ENCODE measurements at regions not wholly inside any gene's neighbourhood (a gene's known extent, or its start where the extent isn't known, plus 50 kb on each side); places are given as distances from the start of the nearest gene placed in this dataset.

DNA sequence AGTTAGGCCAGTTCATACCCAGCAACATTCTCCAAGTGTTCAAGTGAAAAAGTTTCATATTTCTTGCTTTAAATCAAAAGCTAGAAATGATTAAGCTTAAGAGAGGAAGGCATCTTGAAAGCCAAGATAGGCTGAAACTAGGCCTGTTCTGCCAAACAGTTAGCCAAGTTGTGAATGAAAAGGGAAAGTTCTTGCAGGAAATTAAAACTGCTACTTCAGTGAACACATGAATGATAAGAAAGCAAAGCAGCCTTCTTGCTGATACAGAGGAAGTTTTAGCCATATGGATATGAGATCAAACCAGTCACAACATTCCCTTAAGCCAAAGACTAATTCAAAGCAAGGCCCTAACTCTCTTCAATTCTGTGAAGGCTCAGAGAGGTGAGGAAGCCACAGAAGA, 274.7 kb downstream of the TUSC7 start:
- H3K36me3 ChIP-seq (ENCODE audit: low read depth): no peaks in the 10 kb centered on the region
- H3K27ac ChIP-seq: no peak overlapping the region
- H3K9me3 ChIP-seq (ENCODE audit: low read depth): no peaks in the 10 kb centered on the region
- no peaks in the 10 kb centered on the region for H3K9me2 ChIP-seq (ENCODE audit: insufficient read depth)
- no peaks in the 10 kb centered on the region for H4K20me1 ChIP-seq (ENCODE audit: insufficient read depth)
- H3K4me3 ChIP-seq: no peak overlapping the region
- no peaks in the 10 kb centered on the region for H3K79me2 ChIP-seq (ENCODE audit: insufficient read depth)
- no peak for DNase-seq
- no peaks in the 10 kb centered on the region for H3K4me1 ChIP-seq (ENCODE audit: insufficient read depth)
- H3K27me3 ChIP-seq (replicated peaks; ENCODE audit: insufficient read depth): no peaks in the 10 kb centered on the region
- no peak overlapping the region for H3K9ac ChIP-seq
- no peak for TF ChIP-seq EZH2 (IDR thresholded peaks at IDR 0.05; ENCODE audit: insufficient read depth, poor library complexity, severe bottlenecking)
- no peak for TF ChIP-seq EZH2phosphoT487 (IDR thresholded peaks at IDR 0.05; ENCODE audit: insufficient read depth, low read depth)
- H3F3A ChIP-seq (ENCODE audit: insufficient read depth): no peaks in the 10 kb centered on the region
- in situ Hi-C loops (cut with MboI): no loop called here
- no peak overlapping the region for H3K4me2 ChIP-seq (ENCODE audit: unreplicated experiment)
- no peak overlapping the region for H2AFZ ChIP-seq

DNA sequence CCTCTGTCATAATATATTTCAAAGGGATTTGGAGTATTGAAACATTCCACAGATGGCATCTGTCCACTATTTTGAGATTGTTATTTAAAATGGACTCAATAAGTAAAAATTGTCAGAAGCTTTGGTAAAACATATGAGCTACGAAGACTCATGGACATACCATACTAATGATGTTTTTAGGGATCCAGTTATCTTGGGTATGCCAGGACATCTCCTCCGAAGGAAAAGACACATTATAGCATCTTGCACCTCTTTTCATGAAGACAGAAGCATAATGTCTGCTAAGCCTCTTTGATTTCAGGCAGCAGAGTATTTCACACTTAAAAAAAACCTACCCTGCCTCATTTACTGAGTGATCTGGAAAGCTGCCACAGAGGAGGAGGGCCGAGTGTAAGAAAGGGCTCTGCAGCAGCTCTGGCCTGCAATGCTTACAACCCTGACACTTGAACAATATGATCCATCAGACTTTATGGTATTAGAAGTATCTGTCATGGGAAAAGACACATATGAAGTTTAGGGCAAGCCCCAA, 284.8 kb downstream of the TUSC7 start:
- H3K9ac ChIP-seq: no peak overlapping the region
- H3K27ac ChIP-seq: no peak overlapping the region
- TF ChIP-seq EZH2 (IDR thresholded peaks at IDR 0.05; ENCODE audit: insufficient read depth, poor library complexity, severe bottlenecking) (no peak), EZH2phosphoT487 (IDR thresholded peaks at IDR 0.05; ENCODE audit: insufficient read depth, low read depth) (no peak)
- no peaks in the 10 kb centered on the region for H3K9me3 ChIP-seq (ENCODE audit: low read depth)
- no peaks in the 10 kb centered on the region for H4K20me1 ChIP-seq (ENCODE audit: insufficient read depth)
- no peak for DNase-seq
- no peaks in the 10 kb centered on the region for H3K36me3 ChIP-seq (ENCODE audit: low read depth)
- H3K4me3 ChIP-seq: no peak overlapping the region
- no peak overlapping the region for H3K4me2 ChIP-seq (ENCODE audit: unreplicated experiment)
- WGBS, 2 experiments (ENCODE audit: low coverage in 1 of 2, low lambda C conversion rate in 2 of 2, missing lambda C conversion rate in 2 of 2): 43 to 54% methylated on average over 3 of the region's 3 CpGs
- no peak overlapping the region for H2AFZ ChIP-seq
- no peaks in the 10 kb centered on the region for H3K79me2 ChIP-seq (ENCODE audit: insufficient read depth)
- in situ Hi-C loops (cut with MboI): no loop called here
- no peaks in the 10 kb centered on the region for H3K27me3 ChIP-seq (replicated peaks; ENCODE audit: insufficient read depth)
- no peaks in the 10 kb centered on the region for H3F3A ChIP-seq (ENCODE audit: insufficient read depth)
- H3K9me2 ChIP-seq (ENCODE audit: insufficient read depth): no peaks in the 10 kb centered on the region
- no peaks in the 10 kb centered on the region for H3K4me1 ChIP-seq (ENCODE audit: insufficient read depth)

DNA sequence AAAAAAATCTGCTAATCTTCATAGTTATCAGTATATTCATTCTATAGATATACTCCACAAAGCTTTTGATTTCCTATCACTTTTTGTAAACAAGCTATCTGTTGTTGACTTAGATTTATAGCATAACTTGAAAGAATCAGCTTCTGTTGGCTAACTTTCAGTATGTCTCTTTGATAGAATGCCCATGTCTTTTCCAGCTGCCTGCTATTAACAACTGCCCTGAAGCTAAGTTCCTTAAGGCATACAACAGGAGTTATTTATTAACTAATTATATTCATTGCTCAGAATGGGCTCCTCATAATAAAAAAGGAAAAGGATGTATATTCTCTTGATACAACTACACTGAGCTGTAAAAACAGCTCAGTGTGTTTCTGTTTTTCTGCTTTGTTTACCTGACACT, 293.9 kb downstream of the TUSC7 start:
- in situ Hi-C loops (cut with MboI): no loop called here
- H3K4me1 ChIP-seq (ENCODE audit: insufficient read depth): no peaks in the 10 kb centered on the region
- no peak overlapping the region for H3K9ac ChIP-seq
- TF ChIP-seq EZH2 (IDR thresholded peaks at IDR 0.05; ENCODE audit: insufficient read depth, poor library complexity, severe bottlenecking): no peak
- no peak for TF ChIP-seq EZH2phosphoT487 (IDR thresholded peaks at IDR 0.05; ENCODE audit: insufficient read depth, low read depth)
- H3K27me3 ChIP-seq (replicated peaks; ENCODE audit: insufficient read depth): no peaks in the 10 kb centered on the region
- no peak overlapping the region for H3K4me3 ChIP-seq
- H3F3A ChIP-seq (ENCODE audit: insufficient read depth): no peaks in the 10 kb centered on the region
- H3K27ac ChIP-seq: no peak overlapping the region
- DNase-seq: no peak
- H3K4me2 ChIP-seq (ENCODE audit: unreplicated experiment): no peak overlapping the region
- no peaks in the 10 kb centered on the region for H3K79me2 ChIP-seq (ENCODE audit: insufficient read depth)
- H2AFZ ChIP-seq: no peak overlapping the region
- no peaks in the 10 kb centered on the region for H3K36me3 ChIP-seq (ENCODE audit: low read depth)
- no peaks in the 10 kb centered on the region for H3K9me2 ChIP-seq (ENCODE audit: insufficient read depth)
- H3K9me3 ChIP-seq (ENCODE audit: low read depth): no peaks in the 10 kb centered on the region
- H4K20me1 ChIP-seq (ENCODE audit: insufficient read depth): no peaks in the 10 kb centered on the region

DNA sequence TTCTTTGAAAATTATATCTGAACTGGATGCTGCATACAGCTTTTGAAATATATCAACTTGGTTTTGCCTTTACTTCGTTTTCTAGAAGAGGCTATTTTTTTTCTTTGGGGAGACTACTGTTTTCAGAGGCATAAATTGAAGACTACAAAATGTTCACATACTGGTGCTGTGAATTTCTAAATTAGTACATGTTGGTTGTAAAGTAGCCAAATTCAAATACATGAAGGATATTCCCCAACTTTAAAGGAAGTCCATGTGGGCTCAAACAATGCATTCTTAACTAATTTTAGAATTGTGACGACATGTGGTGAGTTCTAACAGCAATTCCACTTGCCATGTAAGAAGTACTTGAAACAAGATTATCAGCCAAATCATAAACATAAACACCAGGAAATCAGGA, 295.7 kb downstream of the TUSC7 start:
- Histone ChIP-seq H4K20me1 (ENCODE audit: insufficient read depth) (no peaks in the 10 kb centered on the region), H3K9me2 (ENCODE audit: insufficient read depth) (no peaks in the 10 kb centered on the region), H3K36me3 (ENCODE audit: low read depth) (no peaks in the 10 kb centered on the region), H2AFZ (no peak overlapping the region), H3K27me3 (replicated peaks; ENCODE audit: insufficient read depth) (no peaks in the 10 kb centered on the region), H3K27ac (no peak overlapping the region), H3K9ac (no peak overlapping the region), H3K79me2 (ENCODE audit: insufficient read depth) (no peaks in the 10 kb centered on the region), H3F3A (ENCODE audit: insufficient read depth) (no peaks in the 10 kb centered on the region), H3K4me2 (ENCODE audit: unreplicated experiment) (no peak overlapping the region), H3K9me3 (ENCODE audit: low read depth) (no peaks in the 10 kb centered on the region), H3K4me3 (no peak overlapping the region), H3K4me1 (ENCODE audit: insufficient read depth) (no peaks in the 10 kb centered on the region)
- no peak for DNase-seq
- 13 to 24% methylated on average over 2 of the region's 2 CpGs for WGBS, 2 experiments (ENCODE audit: low coverage in 1 of 2, low lambda C conversion rate in 2 of 2, missing lambda C conversion rate in 2 of 2)
- TF ChIP-seq EZH2phosphoT487 (IDR thresholded peaks at IDR 0.05; ENCODE audit: insufficient read depth, low read depth) (no peak), EZH2 (IDR thresholded peaks at IDR 0.05; ENCODE audit: insufficient read depth, poor library complexity, severe bottlenecking) (no peak)
- in situ Hi-C loops (cut with MboI): no loop called here

DNA sequence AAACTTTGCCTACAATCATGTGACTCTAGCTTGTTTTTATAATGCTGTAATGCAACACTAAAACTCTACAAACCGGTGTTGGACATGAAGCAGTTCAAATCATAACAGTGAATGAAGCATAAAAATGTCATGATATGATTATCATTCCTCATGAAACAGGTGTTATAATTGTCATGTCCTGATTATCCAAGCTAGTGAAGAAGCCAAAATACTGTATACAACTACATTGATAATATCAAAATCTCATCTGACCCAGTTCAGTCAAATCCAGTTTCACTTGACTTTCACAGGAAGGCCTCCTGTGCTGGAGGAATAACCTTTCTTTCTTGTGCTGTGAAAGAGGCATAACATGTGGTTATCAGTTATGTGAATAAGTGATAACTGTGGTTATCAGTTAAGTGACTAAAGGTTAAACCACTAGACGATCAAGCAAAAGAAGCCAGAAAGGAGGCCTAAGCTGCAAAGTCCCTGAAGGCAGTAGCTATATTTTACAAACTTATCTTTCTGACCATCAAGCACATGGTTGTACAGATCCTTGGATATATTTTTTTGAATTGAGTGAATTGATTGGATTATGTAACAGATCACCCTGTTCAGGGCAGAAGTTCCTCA, 296.4 kb downstream of the TUSC7 start:
- no peak overlapping the region for H3K27ac ChIP-seq
- no peaks in the 10 kb centered on the region for H3K9me3 ChIP-seq (ENCODE audit: low read depth)
- no peaks in the 10 kb centered on the region for H4K20me1 ChIP-seq (ENCODE audit: insufficient read depth)
- in situ Hi-C loops (cut with MboI): no loop called here
- no peaks in the 10 kb centered on the region for H3K27me3 ChIP-seq (replicated peaks; ENCODE audit: insufficient read depth)
- H3K9ac ChIP-seq: no peak overlapping the region
- no peak for DNase-seq
- H3K4me1 ChIP-seq (ENCODE audit: insufficient read depth): no peaks in the 10 kb centered on the region
- H3K4me3 ChIP-seq: no peak overlapping the region
- no peaks in the 10 kb centered on the region for H3F3A ChIP-seq (ENCODE audit: insufficient read depth)
- H3K36me3 ChIP-seq (ENCODE audit: low read depth): no peaks in the 10 kb centered on the region
- no peak overlapping the region for H2AFZ ChIP-seq
- no peak overlapping the region for H3K4me2 ChIP-seq (ENCODE audit: unreplicated experiment)
- no peaks in the 10 kb centered on the region for H3K9me2 ChIP-seq (ENCODE audit: insufficient read depth)
- TF ChIP-seq EZH2 (IDR thresholded peaks at IDR 0.05; ENCODE audit: insufficient read depth, poor library complexity, severe bottlenecking) (no peak), EZH2phosphoT487 (IDR thresholded peaks at IDR 0.05; ENCODE audit: insufficient read depth, low read depth) (no peak)
- H3K79me2 ChIP-seq (ENCODE audit: insufficient read depth): no peaks in the 10 kb centered on the region
- WGBS, 2 experiments (ENCODE audit: low coverage in 1 of 2, low lambda C conversion rate in 2 of 2, missing lambda C conversion rate in 2 of 2): 55 to 63% methylated on average over 2 of the region's 2 CpGs

All from GM23248 (cell line).